ENCODE measurements at regions not wholly inside any gene's neighbourhood (a gene's known extent, or its start where the extent isn't known, plus 50 kb on each side); places are given as distances from the start of the nearest gene placed in this dataset.

DNA sequence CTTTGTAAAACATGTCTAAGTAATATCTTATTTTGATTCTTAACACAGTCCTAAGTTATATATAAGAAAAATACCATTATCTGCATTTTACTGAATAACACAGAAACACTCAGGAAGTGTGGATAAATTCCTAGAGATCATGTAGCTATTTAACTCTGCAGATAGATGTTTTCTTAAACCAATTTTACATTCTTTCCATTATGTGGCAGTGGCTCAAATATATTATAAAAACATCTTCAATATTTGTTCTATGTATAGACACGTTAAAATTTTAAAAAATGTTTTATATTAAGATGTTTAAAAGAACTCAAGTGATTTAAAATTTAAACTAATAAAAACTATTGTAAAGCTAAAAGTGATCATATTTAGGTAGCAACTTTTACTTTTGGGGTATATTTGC is 683.8 kb downstream of the DIPK2A start:
- TF ChIP-seq CTCF (IDR thresholded peaks at IDR 0.05; ENCODE audit: insufficient read depth, low read depth, low read length): no peak
- no peak for TF ChIP-seq EZH2 (IDR thresholded peaks at IDR 0.05; ENCODE audit: insufficient read depth, low read length)

All from astrocyte (in vitro differentiated cells and primary cell).